AG09309 (cell line): ENCODE measurements at regions not wholly inside any gene's neighbourhood (a gene's known extent, or its start where the extent isn't known, plus 50 kb on each side); places are given as distances from the start of the nearest gene placed in this dataset.

Source experiments
- DNase-seq: peaks from one replicate; pipeline ENCODE4 v3.0.0-alpha.2; 2010; ENCODE audit warnings: low read depth
- H3K4me3 ChIP-seq: 2 replicates; pipeline ENCODE4 v1.5.1; 2011; ENCODE audit warnings: mild to moderate bottlenecking, low read depth, low read length, moderate library complexity; ENCODE audit not compliant: control insufficient read depth
- TF ChIP-seq, protein P1 (sequence below): IDR thresholded peaks from 2 replicates; pipeline ENCODE4 v1.5.1; 2011; ENCODE audit warnings: mild to moderate bottlenecking, low read depth, low read length, inconsistent platforms; ENCODE audit not compliant: insufficient read depth, control insufficient read depth; ENCODE audit errors: missing control alignments

DNA sequence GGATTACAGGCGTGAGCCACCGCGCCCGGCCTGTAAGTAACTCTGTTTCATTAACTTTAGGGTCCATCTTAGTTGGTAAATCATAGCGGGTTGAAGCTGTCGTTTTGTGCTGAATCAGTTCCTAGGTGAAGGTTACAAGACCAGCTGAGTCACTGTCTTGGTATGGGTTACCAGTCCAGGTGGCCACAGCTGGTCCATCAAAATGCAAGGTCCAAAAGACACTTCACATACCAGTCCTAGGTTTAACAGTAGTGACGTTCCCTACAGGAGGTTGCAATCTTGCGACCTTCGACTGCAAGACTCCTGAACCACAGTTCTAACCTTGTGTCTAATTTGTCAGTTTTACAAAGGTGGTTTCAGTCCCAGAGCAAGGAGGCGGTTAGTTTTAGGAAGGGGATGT is 160.1 kb upstream of the ATP10A start:
- TF ChIP-seq, protein P1, sequence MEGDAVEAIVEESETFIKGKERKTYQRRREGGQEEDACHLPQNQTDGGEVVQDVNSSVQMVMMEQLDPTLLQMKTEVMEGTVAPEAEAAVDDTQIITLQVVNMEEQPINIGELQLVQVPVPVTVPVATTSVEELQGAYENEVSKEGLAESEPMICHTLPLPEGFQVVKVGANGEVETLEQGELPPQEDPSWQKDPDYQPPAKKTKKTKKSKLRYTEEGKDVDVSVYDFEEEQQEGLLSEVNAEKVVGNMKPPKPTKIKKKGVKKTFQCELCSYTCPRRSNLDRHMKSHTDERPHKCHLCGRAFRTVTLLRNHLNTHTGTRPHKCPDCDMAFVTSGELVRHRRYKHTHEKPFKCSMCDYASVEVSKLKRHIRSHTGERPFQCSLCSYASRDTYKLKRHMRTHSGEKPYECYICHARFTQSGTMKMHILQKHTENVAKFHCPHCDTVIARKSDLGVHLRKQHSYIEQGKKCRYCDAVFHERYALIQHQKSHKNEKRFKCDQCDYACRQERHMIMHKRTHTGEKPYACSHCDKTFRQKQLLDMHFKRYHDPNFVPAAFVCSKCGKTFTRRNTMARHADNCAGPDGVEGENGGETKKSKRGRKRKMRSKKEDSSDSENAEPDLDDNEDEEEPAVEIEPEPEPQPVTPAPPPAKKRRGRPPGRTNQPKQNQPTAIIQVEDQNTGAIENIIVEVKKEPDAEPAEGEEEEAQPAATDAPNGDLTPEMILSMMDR: no peak
- H3K4me3 ChIP-seq: no peak overlapping the region
- no peak for DNase-seq

DNA sequence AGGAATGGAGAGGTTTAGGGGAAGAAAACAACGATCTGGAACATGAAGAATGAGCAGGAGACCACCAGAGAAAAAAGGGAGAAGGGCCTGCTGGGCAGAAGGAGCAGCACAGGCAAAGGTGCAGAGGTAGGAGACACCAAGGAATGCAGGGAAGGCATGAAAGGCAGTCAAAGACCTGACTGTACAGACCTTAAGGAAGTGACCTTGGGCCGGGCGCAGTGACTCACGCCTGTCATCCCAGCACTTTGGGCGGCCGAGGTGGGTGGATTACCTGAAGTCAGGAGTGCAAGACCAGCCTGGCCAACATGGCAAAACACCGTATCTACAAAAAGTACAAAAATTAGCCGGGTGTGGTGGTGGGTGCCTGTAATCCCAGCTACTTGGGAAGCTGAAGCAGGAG is 157.7 kb upstream of the ATP10A start:
- DNase-seq: no peak
- no peak overlapping the region for H3K4me3 ChIP-seq
- TF ChIP-seq, protein P1: no peak

DNA sequence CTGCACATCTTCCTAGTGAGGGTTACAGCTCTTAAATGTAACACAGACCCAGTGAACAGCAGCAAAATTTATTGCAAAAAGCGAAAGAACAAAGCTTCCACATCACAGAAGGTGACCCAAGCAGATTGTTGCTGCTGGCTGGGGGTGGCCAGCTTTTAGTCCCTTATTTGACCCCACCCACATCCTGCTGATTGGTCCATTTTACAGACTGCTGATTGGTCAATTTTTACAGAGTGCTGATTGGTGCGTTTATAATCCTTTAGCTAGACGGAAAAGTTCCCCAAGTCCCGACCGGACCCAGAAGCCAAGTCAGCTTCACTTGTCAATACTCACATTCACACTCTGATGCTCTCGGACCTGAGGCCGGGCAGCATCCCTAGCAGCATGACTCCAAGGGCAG is 154.5 kb upstream of the ATP10A start:
- no peak for DNase-seq
- TF ChIP-seq, protein P1: no peak
- H3K4me3 ChIP-seq: no peak overlapping the region

DNA sequence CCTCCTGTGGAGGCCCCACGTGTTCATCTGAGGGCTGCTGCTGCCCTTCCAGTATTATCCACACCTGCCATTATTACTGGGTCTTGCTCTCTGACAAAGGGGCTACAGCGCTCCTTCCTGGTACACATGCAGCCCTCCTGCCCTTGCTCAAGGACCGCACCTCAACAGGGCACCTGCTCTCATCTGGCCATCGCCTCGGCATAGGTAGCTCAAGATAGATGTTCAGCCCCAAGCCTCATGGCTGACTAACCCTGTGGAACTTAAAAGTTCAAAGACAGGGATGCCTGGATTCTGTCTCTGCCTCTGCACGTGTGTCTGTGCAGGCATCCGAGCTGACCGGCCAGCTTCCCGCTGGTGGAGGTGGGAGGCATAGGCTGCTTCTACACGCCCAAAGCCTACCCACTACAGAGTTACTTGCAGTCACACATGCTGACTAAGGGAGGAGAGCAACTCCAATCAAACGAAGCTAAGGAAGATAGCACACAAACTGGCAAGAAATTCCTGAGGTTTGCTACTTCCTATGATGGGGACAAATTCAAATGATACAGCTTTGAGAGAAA is 152.5 kb upstream of the ATP10A start:
- H3K4me3 ChIP-seq: no peak overlapping the region
- no peak for DNase-seq
- TF ChIP-seq, protein P1: no peak

DNA sequence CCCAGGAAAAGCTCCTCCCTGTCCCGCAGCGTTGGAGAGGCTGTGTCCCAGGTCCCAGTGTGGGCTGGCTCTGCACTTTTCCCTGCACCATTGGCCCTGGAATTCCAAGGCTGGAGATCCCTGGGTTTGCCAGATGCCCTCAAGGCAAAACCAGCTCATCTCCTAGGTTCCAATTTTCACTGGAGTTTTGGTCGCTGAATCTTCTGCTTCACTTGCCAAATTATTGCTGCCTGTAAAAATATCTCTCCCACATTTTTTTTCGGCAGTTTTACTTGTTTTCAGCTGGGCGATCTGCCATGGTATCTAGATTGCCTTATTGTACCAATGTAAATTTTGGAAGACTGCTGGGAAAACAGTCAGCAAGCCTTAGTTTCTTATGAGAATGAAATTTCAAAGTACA is 150.9 kb upstream of the ATP10A start:
- peak; percentile 34 for DNase-seq
- TF ChIP-seq, protein P1: no peak

DNA sequence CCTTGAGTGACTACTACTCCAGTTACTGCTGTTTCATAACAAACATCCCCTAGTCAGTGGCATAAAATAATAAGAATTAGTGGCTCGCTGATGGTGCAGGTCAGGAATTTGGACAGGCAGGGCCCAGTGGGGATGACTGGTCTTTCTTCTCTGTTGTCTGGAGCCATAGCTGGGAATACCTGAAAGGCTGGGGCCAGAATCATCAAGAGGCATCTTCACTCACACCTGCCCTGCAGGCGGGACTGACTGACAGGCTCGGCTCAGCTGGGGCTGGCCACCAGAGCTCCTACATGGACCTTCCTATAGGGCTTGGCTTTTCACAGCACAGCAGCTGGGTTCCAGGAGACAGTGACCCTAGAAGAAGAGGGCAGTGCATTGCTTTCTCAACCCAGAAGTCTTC is 148.8 kb upstream of the ATP10A start:
- DNase-seq: no peak
- no peak overlapping the region for H3K4me3 ChIP-seq
- TF ChIP-seq, protein P1: no peak

More for the DNA sequence above, 150.9 kb upstream of the ATP10A start:
- no peak overlapping the region for H3K4me3 ChIP-seq

DNA sequence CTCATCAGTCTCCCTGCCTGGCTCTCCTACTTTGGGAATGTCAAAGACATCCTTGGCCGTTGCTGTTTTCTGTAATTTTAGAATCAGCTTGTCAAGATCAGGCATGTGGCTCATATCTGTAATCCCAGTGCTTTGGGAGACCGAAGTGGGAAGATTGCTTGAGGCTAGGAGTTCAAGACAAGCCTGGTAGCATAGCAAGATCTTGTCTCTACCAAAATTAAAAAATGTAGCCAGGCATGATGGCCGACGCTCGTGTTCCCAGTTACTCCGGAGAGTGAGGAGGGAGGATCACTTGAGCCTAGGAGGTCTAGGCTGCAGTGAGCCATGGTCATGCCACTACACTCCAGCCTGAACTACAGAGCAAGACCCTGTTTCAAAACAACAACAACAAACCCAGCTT is 144.0 kb upstream of the ATP10A start:
- DNase-seq: no peak
- TF ChIP-seq, protein P1: no peak

More for the DNA sequence above, 144.0 kb upstream of the ATP10A start:
- H3K4me3 ChIP-seq: no peak overlapping the region
